ENCODE measurements at regions not wholly inside any gene's neighbourhood (a gene's known extent, or its start where the extent isn't known, plus 50 kb on each side); places are given as distances from the start of the nearest gene placed in this dataset.

- TF ChIP-seq POLR2A (IDR thresholded peaks at IDR 0.05) (no peak), CTCF (IDR thresholded peaks at IDR 0.05) (no peak), EP300 (IDR thresholded peaks at IDR 0.05) (no peak)
Observed at GRCh38 chr2:81061016-81061415, 756.5 kb upstream of the LRRTM1 start.

Measured in ovary (tissue), 3 donors.